GM21367 (cell line): ENCODE measurements at regions not wholly inside any gene's neighbourhood (a gene's known extent, or its start where the extent isn't known, plus 50 kb on each side); places are given as distances from the start of the nearest gene placed in this dataset.

Experiments
- ATAC-seq: cut with Tn5 transposase; IDR thresholded peaks from one replicate; pipeline ENCODE4 v1.9.1; 2021; ENCODE audit not compliant: unreplicated experiment

DNA sequence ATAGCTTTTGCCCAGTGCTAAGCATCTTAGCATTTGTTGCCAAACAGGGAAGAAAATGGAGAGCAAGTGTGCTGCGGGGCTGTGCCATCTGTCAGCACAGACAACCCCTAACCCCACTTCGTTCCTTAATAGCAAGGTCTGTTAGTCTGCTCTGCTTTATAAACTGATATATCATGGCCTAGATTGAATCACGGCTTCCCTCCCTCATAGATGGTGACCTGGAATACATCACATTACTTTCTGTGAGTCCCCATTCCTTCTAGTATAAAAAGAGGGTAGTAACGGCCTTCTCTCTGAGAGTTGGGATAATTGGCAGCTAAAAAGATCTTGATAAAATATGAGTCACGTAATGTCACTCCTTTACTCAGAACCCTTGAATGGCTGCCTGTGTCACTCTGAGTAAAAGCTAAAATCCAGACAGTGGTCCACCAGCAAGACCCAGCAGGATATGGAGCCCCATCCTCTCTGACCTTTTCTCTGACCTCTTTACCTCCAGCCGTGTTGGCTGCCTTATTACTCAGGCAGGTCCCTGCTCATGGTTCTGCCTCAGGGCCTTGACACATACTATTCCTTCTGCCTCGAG, 151.7 kb downstream of the DLEU7 start:
- no peak for ATAC-seq

DNA sequence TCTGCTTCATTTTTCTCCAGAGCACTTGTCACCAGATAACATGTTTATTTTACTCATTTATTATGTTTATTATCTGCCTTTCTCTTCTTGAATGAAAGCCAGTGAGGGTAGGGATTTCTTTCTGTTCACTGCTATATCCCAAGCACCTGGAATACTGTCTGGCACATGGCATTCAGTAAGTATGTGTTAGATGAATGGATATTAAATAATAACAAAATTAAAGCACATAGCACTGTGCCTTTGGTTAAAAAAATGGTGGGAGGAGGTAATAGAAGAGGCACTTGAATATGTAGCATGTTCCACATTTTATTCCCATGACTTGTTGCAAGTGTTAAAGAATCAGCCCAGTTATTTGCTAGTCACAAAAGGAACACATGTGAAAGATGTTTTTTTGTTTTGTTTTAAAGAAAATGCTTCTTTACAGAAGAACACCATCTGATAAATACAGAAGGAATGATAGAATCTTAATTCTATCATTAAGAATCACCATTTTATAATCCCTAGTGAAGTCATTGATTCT, 151.0 kb downstream of the DLEU7 start:
- no peak for ATAC-seq

DNA sequence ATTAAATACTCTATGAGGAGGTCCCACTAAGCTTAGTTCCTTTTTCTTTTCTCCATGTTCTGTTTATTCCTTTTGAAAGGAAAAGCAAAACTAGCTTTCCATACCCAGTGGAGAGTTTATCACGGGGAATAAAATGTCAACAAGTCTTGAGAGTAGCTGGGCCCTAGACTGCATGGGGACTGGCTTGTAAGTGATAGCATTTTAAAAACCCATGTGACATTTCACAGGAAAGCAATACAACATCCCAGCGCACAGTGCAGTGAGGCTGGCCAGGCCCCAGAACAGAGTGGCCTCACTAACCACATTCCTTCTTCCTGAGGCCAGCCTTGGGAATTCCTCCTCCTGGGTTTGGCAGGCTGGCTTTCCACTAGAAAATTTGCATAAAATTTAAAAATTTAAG, 149.8 kb downstream of the DLEU7 start:
- ATAC-seq = no peak

DNA sequence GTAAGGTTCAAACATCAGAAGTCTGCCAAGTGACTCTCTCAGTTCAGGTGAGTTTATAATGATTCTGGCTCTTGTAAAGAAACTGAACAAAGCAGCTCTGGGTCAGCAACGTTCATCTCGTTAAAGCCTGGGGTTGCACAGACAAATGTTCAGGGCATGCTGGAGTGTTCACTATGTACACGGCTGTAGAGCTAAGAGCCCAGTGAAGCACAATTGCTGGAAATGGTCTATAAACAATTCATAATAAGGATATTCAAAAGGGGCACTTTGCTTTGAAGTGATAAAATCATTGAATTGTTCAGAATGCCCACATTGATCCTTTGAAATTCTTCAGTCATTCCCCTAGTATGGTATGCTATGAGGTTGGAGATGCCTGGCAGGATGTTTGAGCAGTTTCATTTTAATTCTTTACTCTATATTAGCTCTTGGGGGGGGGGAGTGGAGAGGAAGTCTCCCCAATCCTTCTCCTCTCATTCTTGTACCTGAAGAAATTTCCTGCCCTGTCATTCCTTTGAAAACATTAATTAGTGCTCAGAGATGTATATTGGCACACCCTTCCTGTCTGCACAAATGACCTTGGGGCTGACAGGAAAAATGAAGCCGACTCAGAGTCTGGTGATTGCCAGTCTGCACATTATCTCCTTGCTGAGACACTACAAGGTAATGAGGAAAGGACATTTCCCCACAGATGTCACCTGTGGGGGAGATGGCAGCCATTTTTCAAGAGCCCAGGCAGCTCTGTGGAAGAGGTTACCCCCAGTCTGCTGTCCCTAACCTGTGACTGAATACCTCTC, 145.5 kb downstream of the DLEU7 start:
- ATAC-seq = no peak

DNA sequence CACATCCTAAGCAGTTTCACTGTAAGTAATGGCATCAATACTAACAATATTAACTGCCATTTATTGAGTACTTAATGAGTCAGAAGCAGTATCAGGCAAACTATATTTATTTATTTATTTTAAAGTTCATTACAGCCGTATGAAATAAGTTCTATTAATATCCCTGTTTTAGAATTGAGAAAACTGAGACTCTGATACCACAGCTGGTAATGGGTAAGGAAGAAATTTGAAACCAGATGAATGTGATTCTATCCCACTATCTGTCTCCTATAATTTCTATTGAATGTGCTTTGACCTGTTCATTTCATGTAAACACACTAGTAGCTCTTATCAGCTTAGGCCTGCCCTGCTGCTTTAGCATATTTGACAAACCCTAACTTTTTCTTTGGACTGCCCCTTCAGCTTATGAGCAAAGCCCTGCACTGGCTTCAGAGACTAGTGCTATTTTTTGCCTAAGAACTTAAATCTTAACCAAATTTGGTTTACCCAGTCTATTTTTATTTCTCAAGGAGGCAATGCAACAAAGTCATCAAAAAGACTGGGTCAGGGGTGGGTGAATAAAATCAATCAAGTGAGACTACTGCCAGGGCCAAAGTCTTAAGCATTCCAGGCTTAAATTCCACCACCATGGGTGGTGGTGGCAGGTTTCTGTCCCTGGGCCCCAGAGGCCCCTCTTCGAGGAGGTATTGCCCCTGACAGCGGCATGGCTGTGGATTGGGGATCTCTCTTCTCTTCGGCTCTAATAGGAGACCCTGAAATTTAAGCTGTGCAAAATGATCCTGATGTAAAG, 143.4 kb downstream of the DLEU7 start:
- ATAC-seq = no peak

DNA sequence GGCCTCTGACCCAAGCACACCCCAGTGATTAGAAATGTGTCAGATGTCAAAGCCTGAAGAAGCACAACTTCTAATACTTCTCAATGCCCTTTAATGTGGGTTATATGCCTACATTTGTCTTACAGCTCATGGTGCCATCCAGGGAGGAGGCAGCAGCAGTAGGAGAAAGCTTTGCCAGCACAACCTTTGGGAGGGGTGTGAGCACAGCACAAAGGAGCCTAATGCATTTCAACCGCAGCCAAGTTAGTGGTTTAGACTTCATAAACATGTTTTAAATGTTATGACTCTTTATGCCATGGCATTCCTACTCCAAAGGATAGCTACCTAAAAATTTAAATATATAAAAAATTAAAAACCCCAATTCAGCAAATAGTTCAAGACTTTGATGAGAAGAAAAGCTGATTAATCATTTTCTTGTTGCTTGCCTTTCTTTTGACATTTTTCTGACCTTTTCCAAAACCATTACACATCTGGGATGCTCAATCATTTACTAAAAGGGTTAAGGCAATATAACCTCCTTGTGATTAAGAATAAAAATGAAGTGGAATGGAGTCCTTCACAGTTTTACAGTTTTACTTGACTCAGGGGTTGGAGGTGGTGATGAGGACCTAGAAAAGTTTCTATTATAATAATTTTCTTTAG, 142.7 kb downstream of the DLEU7 start:
- no peak for ATAC-seq

DNA sequence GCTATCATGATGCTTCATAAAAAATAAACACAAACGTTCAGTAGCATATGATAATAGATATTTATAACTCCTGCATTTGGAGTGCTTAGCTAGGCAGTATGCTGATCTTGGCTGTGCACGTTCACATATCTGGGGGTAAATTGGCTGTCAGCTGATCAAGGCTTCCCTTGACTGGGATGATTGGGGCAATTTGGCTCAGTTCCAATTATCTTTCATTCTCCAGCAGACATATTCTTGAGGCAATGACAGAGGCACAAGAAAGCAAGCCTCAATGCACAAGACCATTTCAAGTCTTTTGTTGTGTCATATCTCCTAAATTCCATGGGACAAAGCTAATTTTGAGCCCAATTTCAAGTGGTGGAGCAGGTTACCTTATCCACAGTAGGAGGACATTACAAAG, 142.0 kb downstream of the DLEU7 start:
- ATAC-seq = no peak

DNA sequence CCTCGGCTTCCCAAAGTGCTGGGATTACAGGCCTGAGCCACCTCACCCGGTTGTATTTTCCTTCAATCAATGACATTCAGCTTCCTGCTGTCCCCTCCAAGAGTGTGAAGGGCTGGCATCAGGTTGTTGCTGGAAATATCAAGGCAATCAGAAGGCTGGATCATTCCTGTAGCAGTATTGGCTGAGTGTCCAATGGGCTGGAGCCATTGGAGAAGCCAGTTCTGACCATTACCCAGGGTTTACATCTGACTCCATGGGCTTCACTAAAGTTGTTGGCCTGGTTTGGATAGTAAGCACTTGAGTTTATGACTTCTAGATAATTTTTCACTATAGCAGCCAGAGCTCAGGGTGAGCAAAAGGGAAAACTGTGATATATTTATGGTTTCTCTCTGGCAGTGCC, 137.0 kb downstream of the DLEU7 start:
- no peak for ATAC-seq

DNA sequence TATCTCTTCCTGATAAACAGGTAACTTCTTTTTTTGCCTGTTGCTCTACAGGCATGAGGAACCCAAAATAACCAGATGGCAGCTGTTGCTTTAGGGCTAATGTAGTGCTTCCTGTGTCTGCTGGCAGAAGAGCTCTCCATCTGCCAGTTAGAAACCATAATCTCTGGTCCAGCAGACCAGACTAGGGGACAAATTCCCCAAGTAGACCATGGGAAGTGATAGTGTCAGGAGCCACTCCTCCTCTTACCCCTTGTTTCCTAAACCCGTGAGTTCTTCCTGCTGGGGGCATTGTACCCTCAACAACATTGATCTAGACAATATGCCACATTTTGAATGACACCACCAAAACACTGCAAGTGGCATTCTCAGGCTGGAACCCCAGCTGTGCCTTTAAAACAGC, 135.9 kb downstream of the DLEU7 start:
- no peak for ATAC-seq

DNA sequence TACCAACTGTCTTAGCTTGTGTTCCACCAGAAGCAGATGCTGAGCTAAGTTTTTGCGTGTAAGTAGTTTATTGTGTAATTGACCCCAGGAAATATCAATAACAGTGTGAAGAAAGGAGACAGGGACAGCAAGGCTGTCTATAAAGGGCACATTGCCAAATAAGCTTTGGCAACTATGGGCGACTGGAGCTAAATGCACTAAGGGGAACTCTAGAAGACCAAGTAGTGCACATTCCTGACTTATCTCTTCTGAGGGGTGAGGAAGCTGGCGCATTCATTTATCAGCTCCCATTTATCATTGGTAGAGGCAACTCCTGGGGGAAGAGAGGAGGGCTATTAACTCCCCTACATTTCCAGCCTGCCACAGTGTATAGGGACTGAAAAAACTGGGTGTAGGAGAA, 135.0 kb downstream of the DLEU7 start:
- ATAC-seq = no peak

DNA sequence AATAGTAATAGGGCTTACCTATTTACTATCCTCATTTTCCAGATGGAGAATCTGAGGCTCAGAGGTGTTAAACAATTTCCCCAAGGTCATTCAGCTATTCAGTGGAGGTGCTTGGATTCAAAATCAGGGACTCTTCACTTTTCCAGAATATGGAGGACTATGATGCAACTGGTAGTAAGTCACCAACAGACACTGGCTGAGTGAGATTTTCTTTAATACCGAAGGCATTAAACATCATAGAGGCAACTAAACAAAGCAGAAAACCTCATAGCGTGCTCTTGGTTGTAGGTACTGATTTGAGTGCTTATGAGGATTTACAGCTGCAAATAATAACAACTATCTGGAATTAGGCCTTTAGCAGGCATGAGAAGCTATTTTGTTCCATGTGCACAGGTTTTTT, 134.4 kb downstream of the DLEU7 start:
- ATAC-seq = no peak

DNA sequence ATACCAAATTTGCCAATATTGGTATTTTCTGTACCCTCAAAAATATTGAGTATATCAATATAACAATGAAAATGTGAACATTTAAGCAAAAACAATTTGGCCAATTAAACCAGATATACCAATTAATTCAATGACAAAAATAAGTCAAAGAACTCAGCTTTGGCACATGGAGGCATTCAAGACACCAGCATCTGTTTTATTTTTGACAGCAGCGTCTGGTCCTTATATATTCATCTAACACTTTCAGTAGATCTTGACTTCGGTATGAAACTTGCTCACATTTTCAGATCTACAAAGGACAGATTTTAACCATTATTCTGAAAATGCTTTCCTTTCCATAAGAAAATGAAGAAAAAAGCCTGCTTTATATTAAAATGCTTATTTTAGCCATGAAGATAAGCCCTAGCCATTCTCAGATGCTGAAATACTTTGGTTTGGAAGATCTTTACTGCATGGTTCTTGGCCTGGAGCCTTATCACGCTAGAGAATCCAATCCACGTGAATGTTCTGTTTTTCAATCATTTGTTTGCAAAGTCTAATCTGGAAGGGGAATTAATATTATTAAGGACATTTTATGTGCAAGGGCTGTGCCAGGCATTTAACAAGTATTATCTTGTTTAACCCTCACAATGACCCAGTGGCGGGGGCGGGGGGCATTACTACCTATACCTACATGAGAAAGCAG, 132.2 kb downstream of the DLEU7 start:
- ATAC-seq = no peak

DNA sequence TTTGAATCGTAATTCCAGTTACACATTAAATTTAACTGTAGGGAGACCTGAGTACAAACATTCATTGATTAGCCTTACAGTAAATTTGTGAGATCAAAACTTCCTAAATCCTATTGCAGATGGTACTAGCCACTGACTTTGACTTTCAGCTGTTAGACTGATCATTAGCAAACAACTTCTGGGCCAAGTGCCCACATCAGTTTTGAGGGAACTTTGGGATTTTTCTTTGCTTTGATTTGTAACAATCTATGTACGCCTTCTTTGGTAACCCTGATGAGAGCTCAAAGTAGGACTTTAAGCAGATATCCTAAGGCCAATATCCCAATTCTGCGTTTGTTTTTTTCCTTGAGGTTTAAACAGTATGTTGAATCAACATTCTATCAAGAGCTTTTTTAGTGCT, 131.5 kb downstream of the DLEU7 start:
- ATAC-seq = no peak

DNA sequence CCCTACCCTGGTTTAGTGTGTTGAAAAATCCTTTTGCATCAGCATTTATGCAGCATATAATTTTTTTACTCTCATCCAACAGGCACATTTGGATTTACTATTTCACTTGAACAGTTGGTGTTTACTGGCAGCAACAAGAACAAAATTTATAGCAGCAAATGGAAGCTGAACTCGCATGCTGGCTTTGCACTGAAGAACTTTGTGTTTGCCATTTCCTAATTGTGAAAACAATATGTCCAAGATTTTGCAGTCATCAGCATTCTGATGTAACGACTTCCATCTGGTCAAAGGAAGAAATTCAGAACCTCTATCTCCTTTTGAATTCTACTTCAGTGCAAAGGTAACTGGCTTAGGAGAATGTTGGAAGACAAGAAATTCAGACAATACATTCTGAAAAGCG, 131.0 kb downstream of the DLEU7 start:
- ATAC-seq = no peak

DNA sequence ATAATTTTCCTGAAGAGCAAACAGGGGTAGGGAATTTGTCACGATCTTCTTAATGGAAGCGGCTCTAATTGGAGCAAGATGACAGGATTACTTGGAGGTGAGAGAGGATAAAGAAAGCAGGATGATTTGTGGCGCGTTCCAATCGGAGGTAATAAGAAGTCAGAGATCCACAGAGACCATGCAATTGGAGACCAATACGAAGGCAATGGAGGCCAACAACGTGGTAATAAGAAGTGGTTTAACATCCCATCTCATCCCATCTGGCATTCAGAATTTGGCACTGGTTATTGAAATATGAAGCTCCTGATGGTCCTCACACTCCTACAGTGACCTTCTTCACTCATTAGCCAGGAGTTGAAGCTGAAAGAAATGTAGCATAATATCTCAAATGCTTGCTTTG, 130.6 kb downstream of the DLEU7 start:
- ATAC-seq = no peak

DNA sequence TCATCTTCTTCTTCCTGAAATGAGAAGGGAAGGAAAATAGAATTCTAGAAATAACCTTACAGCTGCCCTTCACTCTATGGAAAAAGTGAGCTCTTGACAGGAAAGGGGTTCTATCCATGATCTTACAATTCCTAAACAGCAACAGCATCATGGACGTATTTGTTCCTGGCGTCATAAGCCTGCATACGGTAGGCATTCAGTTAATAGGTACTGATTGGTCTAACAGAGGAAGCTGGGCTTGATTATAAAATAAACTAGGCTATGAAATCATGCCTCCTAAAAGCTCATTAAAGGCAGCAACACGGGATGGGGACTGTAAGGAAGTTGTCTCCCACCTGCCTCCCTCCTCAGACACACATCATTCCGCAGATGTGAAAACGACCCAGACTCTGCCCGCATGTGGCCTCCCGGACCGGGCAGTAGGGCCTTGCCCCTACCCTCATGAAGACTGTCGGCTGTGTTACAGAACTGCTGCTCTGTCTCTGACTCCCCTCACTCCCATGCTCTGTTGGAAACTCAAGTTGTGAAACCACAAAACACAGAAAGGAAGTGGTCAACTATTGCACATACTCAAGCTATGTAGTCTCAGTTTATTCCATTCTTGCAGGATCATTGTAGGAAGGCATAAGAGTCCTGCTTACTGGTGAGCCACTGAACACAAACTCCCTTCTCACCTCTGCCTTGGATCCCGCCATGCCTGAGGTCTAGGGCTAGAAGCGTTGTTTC, 129.8 kb downstream of the DLEU7 start:
- no peak for ATAC-seq

DNA sequence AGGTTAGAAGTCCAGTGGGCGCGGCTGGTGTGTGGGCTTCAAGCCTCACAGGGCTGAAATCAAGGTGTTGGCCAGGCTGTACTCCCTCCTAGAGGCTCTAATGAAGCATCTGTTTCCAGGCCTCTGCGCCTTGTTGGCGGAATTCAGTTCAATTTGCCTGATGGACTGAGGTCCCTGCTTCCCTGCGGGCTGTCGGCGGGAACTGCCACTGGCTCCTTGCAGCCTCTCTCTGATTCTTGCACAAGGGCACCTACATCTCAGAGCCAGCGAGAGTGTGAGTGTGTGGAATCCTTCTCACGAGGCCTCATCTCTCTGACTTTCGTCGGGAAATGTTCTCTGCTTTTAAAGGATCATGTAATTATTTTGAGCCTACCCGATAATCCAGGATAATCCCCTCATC, 128.6 kb downstream of the DLEU7 start:
- no peak for ATAC-seq

DNA sequence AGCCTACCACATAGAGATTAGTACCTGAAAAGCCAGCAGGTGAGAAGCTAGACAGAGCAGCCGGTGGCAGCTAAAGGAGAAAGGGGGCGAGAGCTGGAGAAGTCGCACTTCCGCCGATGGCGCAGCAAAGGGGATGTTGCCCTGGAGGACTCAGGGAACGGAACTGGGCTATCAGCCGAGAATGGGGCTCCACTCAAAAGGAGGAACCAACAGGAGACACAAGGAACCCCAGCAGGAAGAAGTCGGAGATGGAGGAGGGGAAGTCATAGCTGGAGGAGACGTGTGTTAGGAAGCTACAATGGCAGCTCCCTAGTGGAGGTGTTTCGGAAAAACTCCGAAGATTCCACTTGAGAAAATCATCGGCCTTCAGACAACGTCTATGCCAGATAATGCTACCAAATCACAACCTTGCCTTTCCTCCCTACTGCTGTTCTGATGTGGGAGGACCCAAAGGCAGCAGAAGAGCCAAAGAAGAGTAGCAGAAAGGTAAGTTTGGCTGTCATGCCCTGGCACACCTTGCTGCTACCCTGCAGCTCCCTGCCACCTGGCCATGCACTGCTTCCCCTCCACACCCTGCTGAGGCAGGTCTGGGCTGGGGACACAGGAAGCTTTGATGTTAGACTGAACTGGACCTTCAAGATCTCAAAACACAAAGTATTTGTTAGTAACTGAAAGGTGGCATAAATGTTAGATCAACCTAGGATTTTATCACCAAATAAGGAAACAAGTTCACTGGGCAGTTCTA, 127.9 kb downstream of the DLEU7 start:
- ATAC-seq = no peak

DNA sequence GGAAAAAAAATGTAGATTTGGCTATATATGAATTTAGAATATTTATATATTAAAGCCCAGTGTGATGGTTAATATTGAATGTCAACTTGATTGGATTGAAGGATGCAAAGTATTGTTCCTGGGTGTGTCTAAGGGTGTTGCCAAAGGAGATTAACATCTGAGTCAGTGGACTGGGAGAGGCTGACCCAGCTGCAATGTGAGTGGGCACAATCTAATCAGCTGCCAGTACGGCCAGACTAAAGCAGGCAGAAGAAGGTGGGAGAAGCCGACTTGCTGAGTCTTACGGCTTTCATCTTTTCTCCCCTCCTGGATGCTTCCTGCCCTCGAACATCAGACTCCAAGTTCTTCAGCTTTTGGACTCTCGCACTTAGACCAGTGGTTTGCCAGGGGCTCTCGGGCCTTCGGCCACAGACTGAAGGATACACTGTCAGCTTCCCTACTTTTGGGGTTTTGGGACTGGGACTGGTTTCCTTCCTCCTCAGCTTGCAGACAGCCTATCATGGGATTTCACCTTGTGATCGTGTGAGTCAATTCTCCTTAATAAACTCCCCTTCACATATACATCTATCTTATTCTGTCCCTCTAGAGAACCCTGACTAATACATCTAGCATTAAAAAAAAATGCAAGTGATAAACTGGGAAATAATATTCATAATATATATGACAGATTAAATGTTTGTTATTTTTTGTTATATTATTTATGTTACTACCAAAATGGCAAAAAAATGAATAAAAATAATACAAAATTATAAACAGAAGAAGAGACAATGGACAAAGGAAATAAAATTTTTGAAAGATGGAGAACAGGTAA, 122.4 kb downstream of the DLEU7 start:
- ATAC-seq = no peak
